ENCODE measurements at regions not wholly inside any gene's neighbourhood (a gene's known extent, or its start where the extent isn't known, plus 50 kb on each side); places are given as distances from the start of the nearest gene placed in this dataset.

- H2AFZ ChIP-seq (ENCODE audit: low read length) = no peak overlapping the region
- H3K9me3 ChIP-seq (ENCODE audit: low read depth, low read length) = no peaks in the 10 kb centered on the region
- H3K4me3 ChIP-seq (ENCODE audit: insufficient read depth, low read length) = no peak overlapping the region
- H3K27ac ChIP-seq (ENCODE audit: low read depth, low read length) = no peak overlapping the region
- H3K79me2 ChIP-seq (ENCODE audit: insufficient read depth, low read length) = no peaks in the 10 kb centered on the region
- TF ChIP-seq, protein P1, sequence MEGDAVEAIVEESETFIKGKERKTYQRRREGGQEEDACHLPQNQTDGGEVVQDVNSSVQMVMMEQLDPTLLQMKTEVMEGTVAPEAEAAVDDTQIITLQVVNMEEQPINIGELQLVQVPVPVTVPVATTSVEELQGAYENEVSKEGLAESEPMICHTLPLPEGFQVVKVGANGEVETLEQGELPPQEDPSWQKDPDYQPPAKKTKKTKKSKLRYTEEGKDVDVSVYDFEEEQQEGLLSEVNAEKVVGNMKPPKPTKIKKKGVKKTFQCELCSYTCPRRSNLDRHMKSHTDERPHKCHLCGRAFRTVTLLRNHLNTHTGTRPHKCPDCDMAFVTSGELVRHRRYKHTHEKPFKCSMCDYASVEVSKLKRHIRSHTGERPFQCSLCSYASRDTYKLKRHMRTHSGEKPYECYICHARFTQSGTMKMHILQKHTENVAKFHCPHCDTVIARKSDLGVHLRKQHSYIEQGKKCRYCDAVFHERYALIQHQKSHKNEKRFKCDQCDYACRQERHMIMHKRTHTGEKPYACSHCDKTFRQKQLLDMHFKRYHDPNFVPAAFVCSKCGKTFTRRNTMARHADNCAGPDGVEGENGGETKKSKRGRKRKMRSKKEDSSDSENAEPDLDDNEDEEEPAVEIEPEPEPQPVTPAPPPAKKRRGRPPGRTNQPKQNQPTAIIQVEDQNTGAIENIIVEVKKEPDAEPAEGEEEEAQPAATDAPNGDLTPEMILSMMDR (IDR thresholded peaks at IDR 0.05; ENCODE audit: extremely low read depth, low read depth, low read length) = no peak
- DNase-seq (ENCODE audit: insufficient read length, low spot score, missing footprints) = no peak
- no peaks in the 10 kb centered on the region for H3K27me3 ChIP-seq (ENCODE audit: insufficient read depth, low read length)
- no peaks in the 10 kb centered on the region for H3K4me1 ChIP-seq (ENCODE audit: insufficient read depth, low read length)
- no peak overlapping the region for H3K4me2 ChIP-seq (ENCODE audit: insufficient read depth, low read length)
- H4K20me1 ChIP-seq (ENCODE audit: insufficient read depth, low read length) = no peaks in the 10 kb centered on the region
- H3K36me3 ChIP-seq (ENCODE audit: insufficient read depth, low read length) = no peaks in the 10 kb centered on the region
Measured at GRCh38 chr2:192952245-192952644, 757.5 kb upstream of the TMEFF2 start.

DNA sequence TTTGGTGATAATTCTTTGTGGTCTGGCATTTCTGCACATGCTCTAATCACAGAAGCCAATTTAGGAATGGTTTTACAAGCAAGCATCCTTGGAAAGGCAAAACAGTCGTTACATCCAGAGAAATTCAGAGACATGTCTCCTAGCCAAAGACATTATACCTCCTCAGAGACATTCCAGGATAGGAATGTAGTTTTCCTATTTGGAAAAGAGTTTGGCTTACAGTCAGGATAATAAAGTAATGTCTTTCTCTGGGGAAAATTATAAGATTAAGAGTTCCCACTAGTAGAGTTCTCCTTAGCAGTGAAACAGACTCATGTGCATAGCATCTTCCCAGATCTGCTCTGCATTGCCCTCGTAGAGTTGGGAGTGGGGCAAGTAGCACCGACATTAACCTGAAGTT is 753.6 kb upstream of the TMEFF2 start:
- Histone ChIP-seq H3K36me3 (ENCODE audit: insufficient read depth, low read length) (no peaks in the 10 kb centered on the region), H3K4me3 (ENCODE audit: insufficient read depth, low read length) (no peak overlapping the region), H3K27ac (ENCODE audit: low read depth, low read length) (no peak overlapping the region), H3K79me2 (ENCODE audit: insufficient read depth, low read length) (no peaks in the 10 kb centered on the region), H3K9me3 (ENCODE audit: low read depth, low read length) (no peaks in the 10 kb centered on the region), H3K4me1 (ENCODE audit: insufficient read depth, low read length) (no peaks in the 10 kb centered on the region), H3K27me3 (ENCODE audit: insufficient read depth, low read length) (no peaks in the 10 kb centered on the region), H3K4me2 (ENCODE audit: insufficient read depth, low read length) (no peak overlapping the region), H2AFZ (ENCODE audit: low read length) (no peak overlapping the region), H4K20me1 (ENCODE audit: insufficient read depth, low read length) (no peaks in the 10 kb centered on the region)
- no peak for DNase-seq (ENCODE audit: insufficient read length, low spot score, missing footprints)
- TF ChIP-seq, protein P1 (IDR thresholded peaks at IDR 0.05; ENCODE audit: extremely low read depth, low read depth, low read length) = no peak

DNA sequence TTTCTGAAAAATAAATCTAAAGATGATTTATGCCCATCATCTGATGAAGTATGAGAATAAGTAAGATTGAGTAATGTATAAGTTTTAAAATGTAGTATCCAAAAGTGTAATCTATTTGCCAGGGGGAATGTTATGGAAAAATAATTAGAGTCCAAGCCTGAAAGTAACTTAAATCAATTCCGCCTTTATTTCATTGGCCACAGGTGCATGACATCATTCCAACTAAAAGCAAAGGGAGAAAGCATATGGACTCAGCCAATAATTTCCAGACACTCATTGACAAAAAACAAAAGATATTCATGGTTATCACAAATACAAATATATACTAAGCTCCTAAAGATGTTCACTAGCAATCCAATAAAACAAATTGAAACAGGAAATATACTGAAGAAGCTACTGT is 752.6 kb upstream of the TMEFF2 start:
- H3K4me1 ChIP-seq (ENCODE audit: insufficient read depth, low read length) = no peaks in the 10 kb centered on the region
- no peak overlapping the region for H3K4me2 ChIP-seq (ENCODE audit: insufficient read depth, low read length)
- H2AFZ ChIP-seq (ENCODE audit: low read length) = no peak overlapping the region
- no peaks in the 10 kb centered on the region for H3K9me3 ChIP-seq (ENCODE audit: low read depth, low read length)
- no peaks in the 10 kb centered on the region for H3K36me3 ChIP-seq (ENCODE audit: insufficient read depth, low read length)
- H4K20me1 ChIP-seq (ENCODE audit: insufficient read depth, low read length) = no peaks in the 10 kb centered on the region
- TF ChIP-seq, protein P1 (IDR thresholded peaks at IDR 0.05; ENCODE audit: extremely low read depth, low read depth, low read length) = no peak
- no peaks in the 10 kb centered on the region for H3K79me2 ChIP-seq (ENCODE audit: insufficient read depth, low read length)
- H3K4me3 ChIP-seq (ENCODE audit: insufficient read depth, low read length) = no peak overlapping the region
- H3K27ac ChIP-seq (ENCODE audit: low read depth, low read length) = no peak overlapping the region
- H3K27me3 ChIP-seq (ENCODE audit: insufficient read depth, low read length) = no peaks in the 10 kb centered on the region
- DNase-seq (ENCODE audit: insufficient read length, low spot score, missing footprints) = no peak

DNA sequence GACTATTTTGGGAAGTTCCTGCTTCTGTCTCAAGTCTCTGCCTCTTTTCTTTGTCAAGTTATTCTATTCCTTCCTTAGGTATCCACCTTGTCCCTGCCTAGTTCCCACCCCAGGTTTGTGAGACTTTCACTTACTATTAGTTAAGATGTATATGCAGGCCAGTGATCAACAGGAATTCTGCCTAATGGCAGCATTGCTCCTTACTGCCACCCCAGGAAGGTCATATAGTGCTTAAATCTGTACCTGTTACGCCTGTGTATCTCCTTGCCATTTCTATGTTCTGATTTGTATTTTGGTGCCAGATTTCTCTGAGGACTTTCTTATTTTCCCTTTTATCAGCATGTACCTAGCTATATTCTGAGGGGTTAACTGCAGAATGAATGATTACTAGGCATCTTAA is 746.0 kb upstream of the TMEFF2 start:
- Histone ChIP-seq H3K79me2 (ENCODE audit: insufficient read depth, low read length) (no peaks in the 10 kb centered on the region), H3K4me1 (ENCODE audit: insufficient read depth, low read length) (no peaks in the 10 kb centered on the region), H4K20me1 (ENCODE audit: insufficient read depth, low read length) (no peaks in the 10 kb centered on the region), H3K4me3 (ENCODE audit: insufficient read depth, low read length) (no peak overlapping the region), H2AFZ (ENCODE audit: low read length) (no peak overlapping the region), H3K4me2 (ENCODE audit: insufficient read depth, low read length) (no peak overlapping the region), H3K9me3 (ENCODE audit: low read depth, low read length) (peaks cover 2% of the 10 kb centered on the region), H3K36me3 (ENCODE audit: insufficient read depth, low read length) (no peaks in the 10 kb centered on the region), H3K27me3 (ENCODE audit: insufficient read depth, low read length) (no peaks in the 10 kb centered on the region), H3K27ac (ENCODE audit: low read depth, low read length) (no peak overlapping the region)
- DNase-seq (ENCODE audit: insufficient read length, low spot score, missing footprints) = no peak
- TF ChIP-seq, protein P1 (IDR thresholded peaks at IDR 0.05; ENCODE audit: extremely low read depth, low read depth, low read length) = no peak

Measured in osteoblast (primary cell).